OCI-LY7 (cell line): ENCODE measurements at regions not wholly inside any gene's neighbourhood (a gene's known extent, or its start where the extent isn't known, plus 50 kb on each side); places are given as distances from the start of the nearest gene placed in this dataset.
"Not testable (repeated sequence)": the region's sequence is repeated elsewhere in the genome, so short reads cannot be mapped to it uniquely, and the experiment has no call there.

Experiments used
- BruUV-seq: library from RNA; stranded (reverse); fragments of 400-500 nt; replicated peaks from 2 replicates; lab custom pipeline; 2021; lab: Mats Ljungman, UMichigan
- CTCF ChIA-PET: fragments of 300-600 bp; sonication (Branson Sonifier 250); formaldehyde crosslinking; loops from one replicate; lab custom pipeline; 2022; ENCODE audit warnings: antibody characterized with exemption; ENCODE audit not compliant: unreplicated experiment; lab: Charles Lee
- POLR2A ChIA-PET: fragments of 300-600 bp; sonication (Branson Sonifier 250); formaldehyde crosslinking; loops from one replicate; lab custom pipeline; 2022; ENCODE audit warnings: antibody characterized with exemption; lab: Charles Lee
- DNase-seq: peaks from one replicate; pipeline ENCODE4 v3.0.0-alpha.2; 2015; ENCODE audit warnings: low spot score
- H2AFZ ChIP-seq: fragments of 200-600 bp; sonication (generic), shearing (Covaris generic); 2 replicates; pipeline ENCODE4 v1.6.1; 2014; ENCODE audit warnings: mild to moderate bottlenecking, antibody characterized with exemption, low read length, moderate library complexity
- H3K27ac ChIP-seq: fragments of 200-600 bp; sonication (generic); 2 replicates; pipeline ENCODE4 v1.5.1; 2014; ENCODE audit warnings: mixed run types, low read depth, mild to moderate bottlenecking, moderate library complexity, low read length, inconsistent platforms; ENCODE audit not compliant: poor library complexity, severe bottlenecking
- H3K36me3 ChIP-seq: fragments of 200-600 bp; sonication (generic); 2 replicates; pipeline ENCODE4 v1.6.1; 2014; ENCODE audit warnings: mild to moderate bottlenecking, antibody characterized with exemption, low read length, moderate library complexity, mixed read lengths; ENCODE audit not compliant: insufficient read depth
- H3K4me1 ChIP-seq: fragments of 200-600 bp; sonication (generic); 2 replicates; pipeline ENCODE4 v1.5.1; 2014; ENCODE audit warnings: mild to moderate bottlenecking, low read length; ENCODE audit not compliant: insufficient read depth, poor library complexity, severe bottlenecking
- H3K4me2 ChIP-seq: fragments of 200-600 bp; sonication (generic); 2 replicates; pipeline ENCODE4 v1.6.1; 2014; ENCODE audit warnings: mild to moderate bottlenecking, low read length
- H3K4me3 ChIP-seq: fragments of 200-600 bp; sonication (generic); 2 replicates; pipeline ENCODE4 v1.5.1; 2014; ENCODE audit warnings: mild to moderate bottlenecking, low read depth, low read length; ENCODE audit not compliant: poor library complexity, severe bottlenecking
- H3K79me2 ChIP-seq: fragments of 200-600 bp; sonication (generic); 2 replicates; pipeline ENCODE4 v1.6.1; 2016; ENCODE audit warnings: low read depth, mild to moderate bottlenecking, low read length, moderate library complexity, mixed read lengths; ENCODE audit not compliant: insufficient read depth
- H3K9me2 ChIP-seq: fragments of 200-600 bp; sonication (generic); 2 replicates; pipeline ENCODE4 v1.6.1; 2016; ENCODE audit warnings: mild to moderate bottlenecking, low read length, mixed read lengths; ENCODE audit not compliant: insufficient read depth
- H3K9me3 ChIP-seq: fragments of 200-600 bp; sonication (generic); 2 replicates; pipeline ENCODE4 v1.6.1; 2014; ENCODE audit warnings: mild to moderate bottlenecking, mixed run types, low read length, mixed read lengths
- H4K20me1 ChIP-seq: fragments of 200-600 bp; sonication (generic); 2 replicates; pipeline ENCODE4 v1.6.1; 2014; ENCODE audit warnings: mild to moderate bottlenecking, antibody characterized with exemption, low read length, moderate library complexity, mixed read lengths; ENCODE audit not compliant: insufficient read depth
- CTCF ChIP-seq: fragments of 200-600 bp; sonication (generic); conservative IDR thresholded peaks from 2 replicates; pipeline ENCODE4 v1.5.1; 2014; ENCODE audit warnings: mild to moderate bottlenecking, antibody characterized with exemption, low read length, moderate library complexity, mixed read lengths
- EZH2phosphoT487 ChIP-seq: fragments of 200-600 bp; sonication (generic); IDR thresholded peaks from 2 replicates; pipeline ENCODE4 v1.6.1; 2018; ENCODE audit warnings: low read depth, borderline replicate concordance, mild to moderate bottlenecking, mixed run types, antibody characterized with exemption, low read length, moderate library complexity, mixed read lengths
- intact Hi-C: fragments of 100-400 bp; cut with micrococcal nuclease; formaldehyde crosslinking; loops from one replicate; pipeline ENCODE4 v1.10.0; 2022; ENCODE audit not compliant: unreplicated experiment

GRCh38 chr14:43285575-43285974 is 1221.5 kb downstream of the FSCB start:
- intact Hi-C loops = no loop called here
- H3K9me3 ChIP-seq = no peaks in the 10 kb centered on the region
- no peak overlapping the region for H3K27ac ChIP-seq
- no peaks in the 10 kb centered on the region for H3K9me2 ChIP-seq
- no peak for DNase-seq
- no peak overlapping the region for H3K4me3 ChIP-seq
- BruUV-seq = no TSS peak
- no peaks in the 10 kb centered on the region for H4K20me1 ChIP-seq
- H2AFZ ChIP-seq = no peak overlapping the region
- H3K36me3 ChIP-seq = no peaks in the 10 kb centered on the region
- CTCF ChIA-PET = no interaction called here
- H3K4me1 ChIP-seq = no peaks in the 10 kb centered on the region
- POLR2A ChIA-PET = no interaction called here
- H3K79me2 ChIP-seq = no peaks in the 10 kb centered on the region
- TF ChIP-seq EZH2phosphoT487 (no peak), CTCF (no peak)
- H3K4me2 ChIP-seq = no peak overlapping the region

DNA sequence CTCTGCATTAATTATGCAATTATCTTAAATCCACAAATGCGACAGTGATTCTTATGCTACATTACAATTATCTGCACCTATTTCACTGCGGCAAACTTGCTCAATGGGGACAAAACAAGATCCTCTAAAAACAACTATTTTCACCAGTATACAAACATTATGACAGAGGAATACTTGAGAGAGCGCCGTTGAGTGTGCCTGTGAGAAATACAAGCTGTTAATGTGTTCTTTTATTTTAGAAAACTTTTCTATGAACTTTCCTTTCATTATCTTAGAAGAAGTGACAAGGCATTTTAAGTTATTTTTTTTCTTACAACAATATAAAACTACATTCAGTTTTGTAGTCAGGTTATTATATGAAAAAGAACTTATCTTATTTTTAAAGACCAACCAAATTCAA is 1247.0 kb downstream of the FSCB start:
- Histone ChIP-seq H3K79me2 (no peaks in the 10 kb centered on the region), H2AFZ (no peak overlapping the region), H3K9me2 (no peaks in the 10 kb centered on the region), H3K4me3 (no peak overlapping the region), H3K36me3 (no peaks in the 10 kb centered on the region), H3K9me3 (no peaks in the 10 kb centered on the region), H3K4me1 (no peaks in the 10 kb centered on the region), H4K20me1 (no peaks in the 10 kb centered on the region), H3K4me2 (no peak overlapping the region), H3K27ac (no peak overlapping the region)
- no peak for DNase-seq
- ChIA-PET CTCF (no interaction called here), POLR2A (interaction anchor here (0.7 kb wide), 1 partner anchor 12 kb away, joined by 3 read pairs; no protein-coding TSS in a partner anchor)
- TF ChIP-seq EZH2phosphoT487 (no peak), CTCF (no peak)
- no TSS peak for BruUV-seq
- intact Hi-C loops = no loop called here

- POLR2A ChIA-PET = no interaction called here
- CTCF ChIA-PET = no interaction called here
- no peaks in the 10 kb centered on the region for H3K79me2 ChIP-seq
- no peaks in the 10 kb centered on the region for H3K36me3 ChIP-seq
- no peaks in the 10 kb centered on the region for H3K4me1 ChIP-seq
- no peaks in the 10 kb centered on the region for H3K9me3 ChIP-seq
- no peaks in the 10 kb centered on the region for H3K9me2 ChIP-seq
- H3K27ac ChIP-seq = no peak overlapping the region
- intact Hi-C loops = no loop called here
- H3K4me3 ChIP-seq = no peak overlapping the region
- DNase-seq = no peak
- TF ChIP-seq EZH2phosphoT487 (no peak), CTCF (no peak)
- no peak overlapping the region for H3K4me2 ChIP-seq
- BruUV-seq = no TSS peak
- no peak overlapping the region for H2AFZ ChIP-seq
- H4K20me1 ChIP-seq = no peaks in the 10 kb centered on the region
Measured at GRCh38 chr14:43258396-43258795, 1248.7 kb downstream of the FSCB start.

GRCh38 chr14:43256996-43257395 is 1250.1 kb downstream of the FSCB start:
- H3K9me3 ChIP-seq, H3K4me2 ChIP-seq, POLR2A ChIA-PET, H3K27ac ChIP-seq, DNase-seq, H4K20me1 ChIP-seq, BruUV-seq, H3K36me3 ChIP-seq, CTCF ChIA-PET, H2AFZ ChIP-seq, H3K79me2 ChIP-seq, intact Hi-C loops, H3K9me2 ChIP-seq, H3K4me3 ChIP-seq, H3K4me1 ChIP-seq: not testable (repeated sequence)
